Peyer's patch (tissue), 4 donors: ENCODE measurements at regions not wholly inside any gene's neighbourhood (a gene's known extent, or its start where the extent isn't known, plus 50 kb on each side); places are given as distances from the start of the nearest gene placed in this dataset.
"Not testable (repeated sequence)": the region's sequence is repeated elsewhere in the genome, so short reads cannot be mapped to it uniquely, and the experiment has no call there.

Experiments
- POLR2A ChIP-seq, 2 donors: fragments of 450-650 bp; IDR thresholded peaks; one replicate each; pipeline ENCODE4 v1.5.1; 2017; ENCODE audit warnings: antibody characterized with exemption in 2 of 2, mild to moderate bottlenecking in 2 of 2, moderate library complexity in 2 of 2
- TF ChIP-seq, protein P1 (sequence below), 6 experiments: fragments of 450-650 bp in 4 of 6; fragments of 200-600 bp in 2 of 6; sonication (generic) in 1 of 6; IDR thresholded peaks; one replicate each; pipeline ENCODE4 v1.5.1; 2017 to 2019; ENCODE audit warnings: antibody characterized with exemption in 6 of 6, mild to moderate bottlenecking in 3 of 6, moderate library complexity in 1 of 6

DNA sequence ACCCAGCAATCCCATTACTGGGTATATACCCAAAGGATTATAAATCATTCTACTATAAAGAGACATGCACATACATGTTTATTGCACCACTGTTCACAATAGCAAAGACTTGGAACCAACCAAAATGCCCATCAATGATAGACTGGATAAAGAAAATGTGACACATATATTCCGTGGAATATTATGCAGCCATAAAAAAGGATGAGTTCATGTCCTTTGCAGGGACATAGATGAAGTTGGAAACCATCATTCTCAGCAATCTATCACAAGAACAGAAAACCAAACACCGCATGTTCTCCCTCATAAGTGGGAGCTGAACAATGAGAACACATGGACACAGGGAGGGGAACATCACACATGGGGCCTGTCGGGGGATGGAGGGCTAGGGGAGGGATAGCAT, 113.2 kb upstream of the PRSS1 start:
- TF ChIP-seq, protein P1, sequence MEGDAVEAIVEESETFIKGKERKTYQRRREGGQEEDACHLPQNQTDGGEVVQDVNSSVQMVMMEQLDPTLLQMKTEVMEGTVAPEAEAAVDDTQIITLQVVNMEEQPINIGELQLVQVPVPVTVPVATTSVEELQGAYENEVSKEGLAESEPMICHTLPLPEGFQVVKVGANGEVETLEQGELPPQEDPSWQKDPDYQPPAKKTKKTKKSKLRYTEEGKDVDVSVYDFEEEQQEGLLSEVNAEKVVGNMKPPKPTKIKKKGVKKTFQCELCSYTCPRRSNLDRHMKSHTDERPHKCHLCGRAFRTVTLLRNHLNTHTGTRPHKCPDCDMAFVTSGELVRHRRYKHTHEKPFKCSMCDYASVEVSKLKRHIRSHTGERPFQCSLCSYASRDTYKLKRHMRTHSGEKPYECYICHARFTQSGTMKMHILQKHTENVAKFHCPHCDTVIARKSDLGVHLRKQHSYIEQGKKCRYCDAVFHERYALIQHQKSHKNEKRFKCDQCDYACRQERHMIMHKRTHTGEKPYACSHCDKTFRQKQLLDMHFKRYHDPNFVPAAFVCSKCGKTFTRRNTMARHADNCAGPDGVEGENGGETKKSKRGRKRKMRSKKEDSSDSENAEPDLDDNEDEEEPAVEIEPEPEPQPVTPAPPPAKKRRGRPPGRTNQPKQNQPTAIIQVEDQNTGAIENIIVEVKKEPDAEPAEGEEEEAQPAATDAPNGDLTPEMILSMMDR (IDR thresholded peaks at IDR 0.05): not testable (repeated sequence)
- TF ChIP-seq POLR2A (IDR thresholded peaks at IDR 0.05): not testable (repeated sequence)
